BE2C (cell line): ENCODE measurements at regions not wholly inside any gene's neighbourhood (a gene's known extent, or its start where the extent isn't known, plus 50 kb on each side); places are given as distances from the start of the nearest gene placed in this dataset.

ENCODE experiments used
- DNase-seq: peaks from one replicate; pipeline ENCODE4 v3.0.0-alpha.2; 2020
- H3K27me3 ChIP-seq: fragments of 250-450 bp; sonication (Bioruptor Pico); 2 replicates; pipeline ENCODE4 v1.5.1; 2020; ENCODE audit warnings: mild to moderate bottlenecking
- H3K36me3 ChIP-seq: fragments of 250-450 bp; sonication (Bioruptor Pico); 2 replicates; pipeline ENCODE4 v1.5.1; 2020; ENCODE audit warnings: mild to moderate bottlenecking
- H3K4me1 ChIP-seq: fragments of 250-450 bp; sonication (Bioruptor Pico); 2 replicates; pipeline ENCODE4 v1.5.1; 2020
- H3K4me3 ChIP-seq: 2 replicates; pipeline ENCODE4 v1.5.1; 2011; ENCODE audit warnings: low read depth, low read length
- H3K9me3 ChIP-seq: fragments of 250-450 bp; sonication (Bioruptor Pico); 2 replicates; pipeline ENCODE4 v1.5.1; 2020
- TF ChIP-seq, protein P1 (sequence below): IDR thresholded peaks from 2 replicates; pipeline ENCODE4 v1.5.1; 2012; ENCODE audit warnings: mild to moderate bottlenecking, low read depth, low read length

- no peaks in the 10 kb centered on the region for H3K36me3 ChIP-seq
- TF ChIP-seq, protein P1, sequence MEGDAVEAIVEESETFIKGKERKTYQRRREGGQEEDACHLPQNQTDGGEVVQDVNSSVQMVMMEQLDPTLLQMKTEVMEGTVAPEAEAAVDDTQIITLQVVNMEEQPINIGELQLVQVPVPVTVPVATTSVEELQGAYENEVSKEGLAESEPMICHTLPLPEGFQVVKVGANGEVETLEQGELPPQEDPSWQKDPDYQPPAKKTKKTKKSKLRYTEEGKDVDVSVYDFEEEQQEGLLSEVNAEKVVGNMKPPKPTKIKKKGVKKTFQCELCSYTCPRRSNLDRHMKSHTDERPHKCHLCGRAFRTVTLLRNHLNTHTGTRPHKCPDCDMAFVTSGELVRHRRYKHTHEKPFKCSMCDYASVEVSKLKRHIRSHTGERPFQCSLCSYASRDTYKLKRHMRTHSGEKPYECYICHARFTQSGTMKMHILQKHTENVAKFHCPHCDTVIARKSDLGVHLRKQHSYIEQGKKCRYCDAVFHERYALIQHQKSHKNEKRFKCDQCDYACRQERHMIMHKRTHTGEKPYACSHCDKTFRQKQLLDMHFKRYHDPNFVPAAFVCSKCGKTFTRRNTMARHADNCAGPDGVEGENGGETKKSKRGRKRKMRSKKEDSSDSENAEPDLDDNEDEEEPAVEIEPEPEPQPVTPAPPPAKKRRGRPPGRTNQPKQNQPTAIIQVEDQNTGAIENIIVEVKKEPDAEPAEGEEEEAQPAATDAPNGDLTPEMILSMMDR = no peak
- H3K27me3 ChIP-seq = no peaks in the 10 kb centered on the region
- H3K9me3 ChIP-seq = no peaks in the 10 kb centered on the region; the same call in 1 of the 2 replicates
- H3K4me1 ChIP-seq = no peaks in the 10 kb centered on the region
- no peak overlapping the region for H3K4me3 ChIP-seq
- DNase-seq = no peak
These were observed 903.8 kb upstream of the PCDH10 start for GRCh38 chr4:132245319-132245718.

DNA sequence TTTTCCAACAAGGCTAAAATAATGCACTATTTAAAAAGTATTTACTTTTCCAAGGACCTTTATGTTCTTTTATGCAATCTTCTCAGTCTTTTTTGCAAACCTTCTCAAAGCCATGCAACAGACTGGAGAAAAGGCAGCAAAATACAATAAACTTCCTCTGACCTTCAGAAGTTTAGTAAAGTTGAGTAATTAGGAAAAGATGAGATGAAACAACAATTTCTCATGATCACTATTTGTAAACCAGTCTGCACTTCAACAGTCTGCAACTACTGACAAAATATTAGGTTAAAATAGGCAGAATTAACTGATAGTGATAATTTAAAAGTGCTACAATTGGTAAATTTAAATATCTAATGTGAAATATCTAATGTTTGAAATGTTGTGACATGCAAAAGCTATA, 884.9 kb upstream of the PCDH10 start:
- no peaks in the 10 kb centered on the region for H3K4me1 ChIP-seq
- H3K27me3 ChIP-seq = no peaks in the 10 kb centered on the region
- TF ChIP-seq, protein P1 = no peak

DNA sequence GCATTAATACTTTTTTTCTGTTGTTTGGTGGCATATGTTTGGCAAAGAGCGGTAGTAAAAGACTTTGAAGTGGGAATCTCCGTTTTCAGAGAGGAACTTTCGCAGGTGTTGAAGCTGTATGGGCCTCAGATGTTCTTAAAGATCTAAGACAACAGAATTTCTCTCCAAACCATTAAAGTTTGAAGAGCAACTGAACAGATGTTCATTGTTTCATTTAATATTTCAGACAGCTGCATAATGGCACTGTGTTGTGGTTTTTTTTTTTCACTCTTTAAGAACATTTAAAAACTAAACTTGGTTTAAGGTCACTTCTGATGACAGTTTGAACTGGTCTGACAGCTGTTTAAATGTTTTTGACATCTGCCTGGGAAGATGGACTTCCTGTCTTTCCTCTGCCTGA, 882.7 kb upstream of the PCDH10 start:
- no peaks in the 10 kb centered on the region for H3K27me3 ChIP-seq
- TF ChIP-seq, protein P1 = no peak
- no peak overlapping the region for H3K4me3 ChIP-seq

More for the DNA sequence above, 884.9 kb upstream of the PCDH10 start:
- H3K4me3 ChIP-seq = no peak overlapping the region
- H3K36me3 ChIP-seq = no peaks in the 10 kb centered on the region
- no peak for DNase-seq
- H3K9me3 ChIP-seq = no peaks in the 10 kb centered on the region

DNA sequence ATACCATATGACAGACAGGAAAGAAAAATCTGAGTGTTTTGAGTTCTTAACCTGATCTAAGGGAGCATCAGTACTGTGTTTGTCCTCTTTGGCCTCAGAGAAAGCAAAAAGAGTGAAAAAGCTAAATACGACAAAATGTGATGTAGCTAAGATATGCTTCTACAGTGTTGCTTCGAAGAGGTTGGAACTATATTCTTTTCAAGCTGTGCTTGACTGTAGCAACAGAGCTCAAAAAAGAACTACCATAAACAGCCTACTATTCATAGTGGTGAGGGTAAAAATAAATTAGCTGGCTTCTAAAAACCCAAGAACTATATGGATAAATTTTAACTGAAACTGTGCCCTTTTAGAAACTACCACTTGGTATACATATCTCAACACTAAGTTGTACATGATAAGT, 881.8 kb upstream of the PCDH10 start:
- Histone ChIP-seq H3K4me3 (no peak overlapping the region), H3K27me3 (no peaks in the 10 kb centered on the region), H3K36me3 (no peaks in the 10 kb centered on the region), H3K9me3 (no peaks in the 10 kb centered on the region), H3K4me1 (no peaks in the 10 kb centered on the region)
- TF ChIP-seq, protein P1 = no peak
- no peak for DNase-seq

More for the DNA sequence above, 882.7 kb upstream of the PCDH10 start:
- no peaks in the 10 kb centered on the region for H3K36me3 ChIP-seq
- no peaks in the 10 kb centered on the region for H3K4me1 ChIP-seq
- no peak for DNase-seq
- no peaks in the 10 kb centered on the region for H3K9me3 ChIP-seq

GRCh38 chr4:132269303-132269990, 879.6 kb upstream of the PCDH10 start:
- Histone ChIP-seq H3K4me1 (no peaks in the 10 kb centered on the region), H3K36me3 (no peaks in the 10 kb centered on the region), H3K27me3 (no peaks in the 10 kb centered on the region), H3K9me3 (no peaks in the 10 kb centered on the region), H3K4me3 (no peak overlapping the region)
- no peak for DNase-seq
- TF ChIP-seq, protein P1 = no peak

- TF ChIP-seq, protein P1 = no peak
These were observed 873.4 kb upstream of the PCDH10 start for GRCh38 chr4:132275583-132276121.

More at GRCh38 chr4:132275583-132276121, 873.4 kb upstream of the PCDH10 start:
- Histone ChIP-seq H3K36me3 (no peaks in the 10 kb centered on the region), H3K27me3 (no peaks in the 10 kb centered on the region), H3K9me3 (no peaks in the 10 kb centered on the region), H3K4me3 (no peak overlapping the region), H3K4me1 (no peaks in the 10 kb centered on the region)
- no peak for DNase-seq
